HepG2 (cell line): ENCODE measurements at regions not wholly inside any gene's neighbourhood (a gene's known extent, or its start where the extent isn't known, plus 50 kb on each side); places are given as distances from the start of the nearest gene placed in this dataset.

Experiments
- FOXP4 ChIP-seq: sonication (generic); formaldehyde crosslinking; IDR thresholded peaks from 2 replicates; pipeline ENCODE4 v1.4.0; 2020; ENCODE audit warnings: missing genetic modification reagents
- RAD51 ChIP-seq: fragments of 450-650 bp; IDR thresholded peaks from 2 replicates; pipeline ENCODE4 v1.6.1; 2016; ENCODE audit warnings: borderline replicate concordance
- ZC3H13 ChIP-seq: sonication (generic); formaldehyde crosslinking; IDR thresholded peaks from 2 replicates; pipeline ENCODE4 v1.8.1; 2023; ENCODE audit warnings: mild to moderate bottlenecking, missing genetic modification reagents, moderate library complexity
- ZNF407 ChIP-seq: sonication (generic); formaldehyde crosslinking; IDR thresholded peaks from one replicate; pipeline ENCODE4 v1.5.1; 2020; ENCODE audit warnings: mild to moderate bottlenecking, missing genetic modification reagents; ENCODE audit errors: not compliant biosample characterization

GRCh38 chr5:113757508-113757907 lies 244.0 kb downstream of the YTHDC2 start (continued):
- no peak for TF ChIP-seq ZNF407 (CRISPR knock-in tag)
- TF ChIP-seq ZC3H13 (CRISPR knock-in tag), result no peak
- TF ChIP-seq RAD51, result no peak
- TF ChIP-seq FOXP4 (CRISPR knock-in tag), result no peak
